Caco-2 (cell line): ENCODE measurements at regions not wholly inside any gene's neighbourhood (a gene's known extent, or its start where the extent isn't known, plus 50 kb on each side); places are given as distances from the start of the nearest gene placed in this dataset.

Experiments used
- BruUV-seq: library from RNA; stranded (reverse); fragments of 400-500 nt; replicated peaks from 2 replicates; lab custom pipeline; 2021; lab: Mats Ljungman, UMichigan
- CTCF ChIA-PET: fragments of 300-600 bp; sonication (Branson Sonifier 250); formaldehyde crosslinking; loops from one replicate; lab custom pipeline; 2022; ENCODE audit warnings: antibody characterized with exemption; lab: Charles Lee
- POLR2A ChIA-PET: fragments of 300-600 bp; sonication (Branson Sonifier 250); formaldehyde crosslinking; loops from one replicate; lab custom pipeline; 2022; ENCODE audit warnings: antibody characterized with exemption; lab: Charles Lee
- DNase-seq, 2 experiments: peaks; one replicate each; pipeline versions ENCODE4 v3.0.0 to v3.0.0-alpha.2; 2020 to 2022
- H3K27me3 ChIP-seq: replicated peaks from 2 replicates; pipeline ENCODE4 v1.6.0; 2011; ENCODE audit warnings: low read length; ENCODE audit not compliant: control insufficient read depth, insufficient read depth
- H3K36me3 ChIP-seq: 2 replicates; pipeline ENCODE4 v1.5.1; 2011; ENCODE audit warnings: low read length; ENCODE audit not compliant: control insufficient read depth, insufficient read depth
- H3K4me1 ChIP-seq: fragments of 250-450 bp; sonication (Bioruptor Pico); 2 replicates; pipeline ENCODE4 v1.5.1; 2020; ENCODE audit warnings: mild to moderate bottlenecking
- H3K4me3 ChIP-seq: 2 replicates; pipeline ENCODE4 v1.5.1; 2011; ENCODE audit warnings: low read depth, mild to moderate bottlenecking, control low read depth, low read length
- H3K9me3 ChIP-seq: fragments of 250-450 bp; sonication (Bioruptor Pico); 2 replicates; pipeline ENCODE4 v1.5.1; 2020; ENCODE audit warnings: mild to moderate bottlenecking, moderate library complexity
- H3K27ac Mint-ChIP-seq: one replicate; pipeline ENCODE4 v1.8.0; 2022; ENCODE audit warnings: mixed read lengths; ENCODE audit not compliant: unreplicated experiment
- H3K27me3 Mint-ChIP-seq: one replicate; pipeline ENCODE4 v1.8.0; 2022; ENCODE audit warnings: mixed read lengths; ENCODE audit not compliant: insufficient read depth, unreplicated experiment
- H3K36me3 Mint-ChIP-seq: one replicate; pipeline ENCODE4 v1.8.0; 2022; ENCODE audit warnings: mild to moderate bottlenecking, mixed read lengths; ENCODE audit not compliant: insufficient read depth, unreplicated experiment
- H3K4me1 Mint-ChIP-seq: one replicate; pipeline ENCODE4 v1.8.0; 2022; ENCODE audit warnings: low read depth, mixed read lengths; ENCODE audit not compliant: unreplicated experiment
- H3K4me3 Mint-ChIP-seq: one replicate; pipeline ENCODE4 v1.8.0; 2022; ENCODE audit warnings: mild to moderate bottlenecking, moderate library complexity, mixed read lengths; ENCODE audit not compliant: unreplicated experiment
- H3K9me3 Mint-ChIP-seq: one replicate; pipeline ENCODE4 v1.8.0; 2022; ENCODE audit warnings: mixed read lengths; ENCODE audit not compliant: unreplicated experiment
- intact Hi-C: fragments of 100-400 bp; cut with micrococcal nuclease; formaldehyde crosslinking; loops from one replicate; pipeline ENCODE4 v1.10.0; 2022; ENCODE audit not compliant: unreplicated experiment
- TF ChIP-seq, protein P1 (sequence below), 2 experiments: fragments of 200-600 bp in 1 of 2; IDR thresholded peaks; 1 replicate in 1 of 2; 2 replicates in 1 of 2; pipeline versions ENCODE4 v1.5.1 to v1.8.0; 2011 to 2022; ENCODE audit warnings: antibody characterized with exemption in 1 of 2, control low read depth in 1 of 2, inconsistent platforms in 1 of 2, low read depth in 1 of 2, low read length in 1 of 2, mild to moderate bottlenecking in 1 of 2, moderate library complexity in 1 of 2; ENCODE audit not compliant: insufficient read depth in 1 of 2, severe bottlenecking in 1 of 2, unreplicated experiment in 1 of 2

- no peaks in the 10 kb centered on the region for H3K9me3 ChIP-seq
- Mint-ChIP-seq H3K4me3 (no peak overlapping the region), H3K36me3 (no peaks in the 10 kb centered on the region), H3K27me3 (no peaks in the 10 kb centered on the region), H3K4me1 (no peaks in the 10 kb centered on the region), H3K27ac (no peak overlapping the region), H3K9me3 (no peaks in the 10 kb centered on the region)
- no peak overlapping the region for H3K4me3 ChIP-seq
- TF ChIP-seq, protein P1, sequence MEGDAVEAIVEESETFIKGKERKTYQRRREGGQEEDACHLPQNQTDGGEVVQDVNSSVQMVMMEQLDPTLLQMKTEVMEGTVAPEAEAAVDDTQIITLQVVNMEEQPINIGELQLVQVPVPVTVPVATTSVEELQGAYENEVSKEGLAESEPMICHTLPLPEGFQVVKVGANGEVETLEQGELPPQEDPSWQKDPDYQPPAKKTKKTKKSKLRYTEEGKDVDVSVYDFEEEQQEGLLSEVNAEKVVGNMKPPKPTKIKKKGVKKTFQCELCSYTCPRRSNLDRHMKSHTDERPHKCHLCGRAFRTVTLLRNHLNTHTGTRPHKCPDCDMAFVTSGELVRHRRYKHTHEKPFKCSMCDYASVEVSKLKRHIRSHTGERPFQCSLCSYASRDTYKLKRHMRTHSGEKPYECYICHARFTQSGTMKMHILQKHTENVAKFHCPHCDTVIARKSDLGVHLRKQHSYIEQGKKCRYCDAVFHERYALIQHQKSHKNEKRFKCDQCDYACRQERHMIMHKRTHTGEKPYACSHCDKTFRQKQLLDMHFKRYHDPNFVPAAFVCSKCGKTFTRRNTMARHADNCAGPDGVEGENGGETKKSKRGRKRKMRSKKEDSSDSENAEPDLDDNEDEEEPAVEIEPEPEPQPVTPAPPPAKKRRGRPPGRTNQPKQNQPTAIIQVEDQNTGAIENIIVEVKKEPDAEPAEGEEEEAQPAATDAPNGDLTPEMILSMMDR (IDR thresholded peaks at IDR 0.05; ENCODE audit: insufficient read depth in 1 of 2, low read depth in 1 of 2, low read length in 1 of 2, severe bottlenecking in 1 of 2, unreplicated experiment in 1 of 2): no peak
- ChIA-PET CTCF (no interaction called here), POLR2A (no interaction called here)
- DNase-seq: no peak
- no peaks in the 10 kb centered on the region for H3K27me3 ChIP-seq
- BruUV-seq: no TSS peak
- intact Hi-C loops: no loop called here
- H3K4me1 ChIP-seq: no peaks in the 10 kb centered on the region
- H3K36me3 ChIP-seq: no peaks in the 10 kb centered on the region
Observed at GRCh38 chr9:13971415-13971814, 342.5 kb downstream of the NFIB start.

- no peaks in the 10 kb centered on the region for H3K36me3 ChIP-seq
- intact Hi-C loops: no loop called here
- Mint-ChIP-seq H3K9me3 (no peaks in the 10 kb centered on the region), H3K4me3 (no peak overlapping the region), H3K27ac (no peak overlapping the region), H3K4me1 (no peaks in the 10 kb centered on the region), H3K27me3 (no peaks in the 10 kb centered on the region), H3K36me3 (no peaks in the 10 kb centered on the region)
- DNase-seq: no peak
- ChIA-PET CTCF (no interaction called here), POLR2A (no interaction called here)
- no TSS peak for BruUV-seq
- H3K9me3 ChIP-seq: no peaks in the 10 kb centered on the region
- no peaks in the 10 kb centered on the region for H3K27me3 ChIP-seq
- TF ChIP-seq, protein P1 (IDR thresholded peaks at IDR 0.05; ENCODE audit: insufficient read depth in 1 of 2, low read depth in 1 of 2, low read length in 1 of 2, severe bottlenecking in 1 of 2, unreplicated experiment in 1 of 2): no peak
- no peak overlapping the region for H3K4me3 ChIP-seq
- no peaks in the 10 kb centered on the region for H3K4me1 ChIP-seq
Observed at GRCh38 chr9:13970426-13970825, 343.5 kb downstream of the NFIB start.

DNA sequence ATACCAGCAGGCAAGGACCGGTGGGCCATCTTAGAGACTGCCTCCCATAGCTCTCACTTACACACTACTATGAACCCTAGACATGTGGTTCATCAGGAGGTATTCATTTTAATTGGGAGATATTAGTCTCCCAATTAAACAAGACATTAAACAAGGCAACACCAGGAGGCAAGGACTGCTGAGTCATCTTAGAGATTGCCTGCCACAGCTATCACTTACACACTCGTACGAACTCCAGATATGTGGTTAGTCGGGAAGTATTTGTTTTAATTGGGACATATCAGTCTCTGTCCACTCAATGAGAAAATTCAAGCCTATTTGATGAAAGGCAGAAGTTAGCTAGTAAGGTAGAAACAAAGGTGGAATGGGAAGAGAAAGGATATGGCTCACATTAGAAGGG lies 343.9 kb downstream of the NFIB start:
- intact Hi-C loops: no loop called here
- TF ChIP-seq, protein P1 (IDR thresholded peaks at IDR 0.05; ENCODE audit: insufficient read depth in 1 of 2, low read depth in 1 of 2, low read length in 1 of 2, severe bottlenecking in 1 of 2, unreplicated experiment in 1 of 2): no peak
- no TSS peak for BruUV-seq
- Mint-ChIP-seq H3K27ac (no peak overlapping the region), H3K27me3 (no peaks in the 10 kb centered on the region), H3K4me1 (no peaks in the 10 kb centered on the region), H3K36me3 (no peaks in the 10 kb centered on the region), H3K4me3 (no peak overlapping the region), H3K9me3 (no peaks in the 10 kb centered on the region)
- Histone ChIP-seq H3K36me3 (no peaks in the 10 kb centered on the region), H3K27me3 (no peaks in the 10 kb centered on the region), H3K9me3 (no peaks in the 10 kb centered on the region), H3K4me3 (no peak overlapping the region), H3K4me1 (no peaks in the 10 kb centered on the region)
- CTCF ChIA-PET: no interaction called here
- POLR2A ChIA-PET: no interaction called here
- no peak for DNase-seq
